G401 (cell line): ENCODE measurements at regions not wholly inside any gene's neighbourhood (a gene's known extent, or its start where the extent isn't known, plus 50 kb on each side); places are given as distances from the start of the nearest gene placed in this dataset.
A peak's percentile ranks its signal among the peaks of the same experiment; 100 is the strongest.

Experiments used
- DNase-seq: peaks from one replicate; pipeline ENCODE4 v3.0.0-alpha.2; 2015; ENCODE audit warnings: low spot score
- in situ Hi-C: cut with HindIII; loops from 2 replicates; pipeline ENCODE4 v1.10.0; 2016; ENCODE audit warnings: low sequenced_read_pairs, mixed read lengths

DNA sequence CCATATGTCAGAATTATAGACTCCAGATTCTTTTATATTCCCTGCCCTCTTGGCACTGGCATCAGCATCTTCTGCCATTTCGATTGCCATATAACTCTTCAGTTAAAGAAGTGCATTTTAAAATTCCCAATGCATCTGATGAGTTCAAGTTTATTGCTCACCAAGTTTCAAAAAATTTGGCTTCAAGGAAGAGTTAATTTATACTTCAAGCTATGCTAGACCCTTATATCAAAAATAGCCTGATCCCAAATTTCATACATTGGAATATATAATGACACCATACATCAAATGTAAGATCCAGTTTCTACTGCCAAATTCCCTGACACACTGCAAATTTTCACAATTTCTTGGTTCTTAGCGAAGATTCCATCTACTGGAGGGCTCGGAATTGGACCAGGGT lies 1058.6 kb downstream of the NTRK3 start:
- DNase-seq, result no peak
- in situ Hi-C loops, result no loop called here

DNA sequence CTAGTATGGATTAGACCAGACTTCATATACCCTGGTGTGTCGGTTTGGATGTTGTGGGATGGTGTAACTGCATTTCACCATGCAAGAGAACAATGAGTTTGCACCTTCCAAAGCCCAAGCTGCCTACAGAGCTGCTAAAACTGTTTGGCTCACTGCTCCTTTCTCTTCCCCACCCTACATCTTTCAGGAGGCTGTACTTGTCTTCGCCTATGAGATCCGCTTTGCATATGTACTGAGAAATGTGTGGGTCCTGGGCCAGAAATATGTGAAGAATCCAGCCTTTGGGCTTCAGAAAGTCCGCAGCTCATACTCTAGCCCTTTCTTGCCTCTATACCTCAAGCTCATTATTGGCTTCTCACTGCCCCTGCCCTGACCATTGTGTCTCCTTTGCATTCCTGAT lies 1060.0 kb downstream of the NTRK3 start:
- no peak for DNase-seq
- in situ Hi-C loops, result no loop called here

DNA sequence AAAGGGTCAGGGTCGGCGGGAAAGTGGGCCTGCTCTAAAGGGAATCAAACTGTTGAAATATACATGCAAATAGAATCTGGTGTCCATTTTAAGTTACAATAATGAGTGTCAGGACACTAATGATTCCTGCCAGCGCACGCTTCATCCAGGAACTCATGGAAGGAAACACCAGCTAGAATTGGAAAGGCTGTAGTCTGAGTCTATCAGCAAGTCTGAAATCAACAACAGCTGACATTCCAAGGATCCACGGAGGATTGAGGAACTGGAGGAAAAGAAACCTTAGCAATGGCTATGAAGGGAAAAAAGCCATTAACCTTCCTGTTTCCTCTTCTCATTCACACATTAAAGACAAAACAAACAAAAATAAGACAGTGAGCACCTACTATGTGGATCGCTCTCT lies 1063.1 kb downstream of the NTRK3 start:
- DNase-seq, result no peak

DNA sequence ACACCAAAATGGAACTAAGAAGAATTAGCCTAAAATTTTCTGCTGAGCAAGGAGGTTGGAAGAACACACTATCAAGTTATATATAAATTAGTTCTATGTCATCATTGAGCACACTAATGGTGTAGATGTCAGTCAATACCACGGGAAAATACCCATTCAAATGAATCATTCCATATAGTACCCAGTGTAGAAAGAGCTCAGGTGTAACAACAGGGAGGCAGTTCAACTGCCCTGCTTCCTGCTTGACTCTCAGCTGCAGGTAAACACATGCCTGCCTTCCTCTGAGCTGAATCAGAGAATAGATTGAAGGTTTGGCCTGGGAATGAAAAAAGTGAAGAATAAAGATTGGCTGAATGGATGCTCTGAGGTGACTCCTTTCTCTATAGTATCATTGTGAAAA lies 1088.0 kb downstream of the AGBL1 start:
- no peak for DNase-seq
- in situ Hi-C loops, result no loop called here

More for the DNA sequence above, 1063.1 kb downstream of the NTRK3 start:
- in situ Hi-C loops, result no loop called here

DNA sequence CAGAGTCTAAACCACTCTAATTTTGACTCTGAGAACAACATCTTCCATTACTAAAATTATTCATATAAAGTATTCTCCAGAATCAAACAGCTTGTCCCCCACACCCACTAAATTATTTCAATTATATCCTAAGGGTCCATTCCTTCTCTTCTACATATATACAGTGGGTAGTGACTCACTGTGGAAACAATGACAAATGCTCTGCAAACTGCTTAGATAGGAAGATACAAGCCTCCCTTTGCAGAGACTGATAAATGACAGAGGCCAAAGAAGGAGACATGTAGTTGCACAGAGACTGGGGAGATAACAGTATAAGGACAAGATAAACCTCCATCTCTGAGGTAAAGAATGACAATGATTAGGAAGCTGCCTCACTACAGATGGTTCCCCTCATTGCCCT lies 1087.4 kb downstream of the AGBL1 start:
- DNase-seq, result no peak
- in situ Hi-C loops, result no loop called here

DNA sequence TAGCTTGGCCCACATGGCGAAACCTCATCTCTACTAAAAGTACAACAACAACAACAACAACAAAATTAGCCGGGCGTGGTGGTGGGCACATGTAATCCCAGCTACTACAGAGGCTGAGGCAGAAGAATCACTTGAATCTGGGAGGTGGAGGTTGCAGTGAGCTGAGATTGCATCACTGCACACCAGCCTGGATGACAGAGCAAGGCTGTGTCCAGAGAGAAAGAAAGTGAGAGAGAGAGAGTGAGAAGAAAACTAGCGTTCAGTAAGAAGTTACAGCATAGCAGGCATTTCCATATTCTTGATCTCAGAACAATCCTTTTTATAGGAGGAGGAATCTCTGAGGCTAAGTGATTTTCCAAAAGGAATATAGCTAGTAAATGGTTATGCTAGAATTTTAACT lies 1076.1 kb downstream of the AGBL1 start:
- DNase-seq, result no peak
- in situ Hi-C loops, result no loop called here

DNA sequence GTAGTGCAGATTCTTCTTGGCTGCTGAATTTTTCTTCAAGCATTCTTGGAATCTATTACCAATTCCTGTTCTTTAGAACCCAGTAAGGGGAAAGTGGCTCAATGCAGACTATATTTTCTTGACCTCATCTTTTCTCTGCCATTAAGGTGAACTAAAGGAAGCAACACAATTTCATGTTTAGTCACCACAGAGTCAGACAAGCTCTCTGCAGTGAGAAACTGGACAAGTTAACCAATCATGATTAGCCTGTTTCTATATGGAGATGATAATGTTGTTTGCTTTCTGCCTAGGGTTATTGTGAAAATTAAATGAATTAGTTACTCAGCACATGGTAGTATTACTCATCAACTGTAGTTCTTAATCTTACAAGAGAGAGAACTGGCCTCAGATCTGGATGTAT lies 1075.1 kb downstream of the AGBL1 start:
- DNase-seq, result no peak
- in situ Hi-C loops, result no loop called here

DNA sequence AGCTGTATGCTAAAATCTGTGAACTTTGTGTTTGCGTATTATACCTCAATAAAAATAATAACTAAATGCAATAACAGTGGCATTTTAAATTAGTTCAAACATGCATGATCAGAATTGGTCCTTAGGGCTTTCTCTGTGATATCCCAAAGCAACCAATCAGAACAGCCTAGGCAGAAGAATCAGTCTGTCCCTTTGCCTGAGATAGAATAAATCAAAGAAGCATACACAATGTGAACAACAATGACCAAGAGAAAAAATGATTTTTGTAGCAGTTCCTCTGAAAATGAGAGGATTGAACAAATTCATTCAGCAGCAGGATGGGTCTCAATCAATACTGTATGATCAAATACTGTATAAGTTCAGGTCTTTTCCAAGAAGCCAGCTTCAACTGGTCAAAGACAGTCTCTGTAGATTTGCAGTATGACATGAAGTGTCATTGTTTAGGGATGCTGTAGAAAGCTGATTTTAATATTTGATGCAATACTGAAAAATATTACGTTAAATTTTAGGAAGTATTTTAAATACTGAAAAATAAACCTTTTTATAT lies 1071.6 kb downstream of the AGBL1 start:
- DNase-seq, result no peak
- in situ Hi-C loops, result no loop called here

DNA sequence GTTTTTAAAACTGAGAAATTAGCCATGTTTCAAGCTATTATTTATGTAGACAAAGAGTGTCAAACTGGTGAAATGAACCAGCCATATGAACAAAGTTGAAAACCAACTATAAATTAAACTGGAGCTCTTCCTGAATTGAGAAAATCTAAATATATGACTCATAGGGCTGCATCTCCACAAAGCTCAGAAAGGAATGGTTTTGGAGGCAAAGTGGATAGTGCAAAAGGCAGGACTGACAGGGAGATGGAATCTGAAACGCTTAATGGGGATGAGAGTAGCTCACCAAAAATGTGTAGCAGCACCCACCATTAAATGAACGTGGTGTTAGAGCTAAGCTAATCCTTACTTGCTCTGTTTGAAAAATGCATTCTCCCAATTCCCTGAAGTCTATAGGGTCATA lies 1066.0 kb downstream of the AGBL1 start:
- in situ Hi-C loops, result no loop called here
- DNase-seq, result no peak

DNA sequence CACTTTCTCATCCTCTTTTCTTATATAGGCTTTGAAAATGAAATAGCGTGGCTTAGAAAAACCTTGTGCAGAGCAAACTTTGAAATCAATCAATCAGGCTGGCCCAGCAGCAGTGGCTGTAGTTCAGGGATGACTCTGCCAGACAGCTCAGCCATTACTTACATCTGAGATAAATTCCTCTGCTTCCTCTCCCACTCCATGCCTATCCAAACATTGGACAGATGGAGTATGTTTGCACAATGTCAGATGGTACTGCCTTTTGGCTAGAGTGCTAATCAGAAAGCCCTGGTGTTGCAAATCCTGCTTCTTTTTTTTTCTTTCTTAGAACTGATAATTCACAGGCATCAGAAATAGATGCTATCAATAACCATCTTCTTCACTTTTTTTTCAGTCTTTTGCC lies 1065.1 kb downstream of the AGBL1 start:
- peak; percentile 19 for DNase-seq
- in situ Hi-C loops, result no loop called here

DNA sequence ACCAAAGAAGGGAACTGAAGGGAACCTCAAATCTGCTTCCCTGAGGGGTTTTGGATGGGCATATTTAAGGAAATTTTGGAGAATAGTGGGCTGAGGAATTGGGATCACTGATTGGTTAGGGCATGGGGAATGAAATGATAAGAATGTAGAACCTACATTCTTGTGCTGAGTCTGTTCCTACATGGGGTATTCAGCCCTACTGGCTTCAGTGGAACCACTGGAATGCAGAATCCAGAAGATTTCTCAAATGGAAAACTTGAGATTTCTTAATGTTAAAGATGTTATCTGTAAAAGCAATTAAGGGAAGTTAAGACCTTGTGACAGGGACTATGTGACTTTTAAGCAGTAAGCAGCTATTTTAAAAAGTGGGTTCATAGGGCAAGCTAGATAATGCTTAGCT lies 1062.4 kb downstream of the AGBL1 start:
- in situ Hi-C loops, result no loop called here
- DNase-seq, result no peak

DNA sequence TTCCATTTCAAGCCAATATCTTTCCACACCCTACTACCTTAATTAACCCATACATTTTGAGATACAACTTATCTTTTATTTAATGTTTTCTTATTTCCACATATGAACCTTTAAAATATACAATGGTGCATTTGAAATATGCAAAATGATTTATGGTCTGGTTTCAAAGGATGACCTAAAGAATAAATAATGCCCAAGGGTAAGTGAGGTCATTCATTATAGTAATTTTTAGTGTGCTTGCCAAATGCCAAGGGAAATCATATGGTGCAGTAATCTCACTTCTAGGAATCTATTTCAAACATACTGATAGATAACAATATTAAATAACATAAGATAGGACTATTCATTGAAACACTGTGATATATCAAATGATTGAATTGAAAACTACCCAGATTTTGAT lies 1055.4 kb downstream of the AGBL1 start:
- in situ Hi-C loops, result no loop called here
- no peak for DNase-seq

DNA sequence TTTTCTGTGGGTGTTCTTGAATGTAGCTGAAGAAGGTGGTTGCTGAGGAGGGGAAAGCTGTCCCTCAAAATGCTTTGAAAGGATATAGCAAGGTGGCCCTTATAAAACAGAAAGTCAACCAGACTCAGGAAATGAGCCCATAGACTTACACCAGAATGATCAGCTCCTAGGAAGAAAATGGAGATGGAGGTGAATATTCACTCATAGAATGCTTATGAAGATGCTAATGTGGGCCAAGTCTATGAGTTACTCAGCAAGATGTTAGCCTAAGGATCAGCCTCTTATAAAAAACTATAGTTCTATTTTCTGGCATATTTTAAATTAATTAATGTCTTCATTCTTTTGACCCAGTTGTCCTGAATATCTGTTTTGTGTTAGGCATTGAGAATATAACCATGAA lies 1054.0 kb downstream of the AGBL1 start:
- in situ Hi-C loops, result no loop called here
- DNase-seq, result no peak

DNA sequence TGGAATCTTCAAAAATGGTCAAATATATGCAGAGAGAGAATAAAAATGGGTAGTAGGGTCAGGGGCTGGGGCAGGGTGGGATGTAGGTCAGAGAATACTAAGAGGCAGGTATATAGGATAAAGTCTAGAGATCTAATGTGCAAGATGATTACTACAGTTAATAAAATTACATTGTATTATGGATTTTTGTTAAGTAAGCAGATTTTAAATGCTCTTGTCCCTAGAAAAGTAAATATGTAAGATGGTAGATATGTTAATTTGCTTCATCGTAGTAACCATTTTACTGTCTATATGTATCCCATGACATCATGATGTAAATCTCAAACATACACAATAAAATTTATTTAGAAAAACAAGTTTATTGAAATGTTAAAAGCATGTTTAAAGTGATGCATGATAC lies 1051.4 kb downstream of the AGBL1 start:
- in situ Hi-C loops, result no loop called here

DNA sequence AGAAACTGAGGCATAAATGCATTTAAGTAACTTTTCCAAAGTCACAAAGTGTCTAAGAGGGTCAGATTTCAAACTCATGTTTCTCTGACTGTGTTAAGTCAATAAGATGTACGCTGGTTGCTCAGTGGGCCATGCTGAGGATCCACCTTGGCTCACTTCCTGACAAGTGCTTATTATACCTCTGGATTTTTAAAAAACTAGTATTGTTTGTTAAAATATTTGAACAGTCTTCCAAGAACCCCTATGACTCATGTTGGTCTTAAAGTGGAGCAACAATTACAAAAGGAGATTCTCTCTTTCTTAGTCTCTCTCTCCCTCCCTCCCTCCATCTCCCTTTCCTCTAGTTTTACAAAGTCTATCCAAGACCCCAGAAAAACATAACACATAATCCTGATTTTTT lies 1050.2 kb downstream of the AGBL1 start:
- in situ Hi-C loops, result no loop called here
- no peak for DNase-seq

More for the DNA sequence above, 1051.4 kb downstream of the AGBL1 start:
- DNase-seq, result no peak

DNA sequence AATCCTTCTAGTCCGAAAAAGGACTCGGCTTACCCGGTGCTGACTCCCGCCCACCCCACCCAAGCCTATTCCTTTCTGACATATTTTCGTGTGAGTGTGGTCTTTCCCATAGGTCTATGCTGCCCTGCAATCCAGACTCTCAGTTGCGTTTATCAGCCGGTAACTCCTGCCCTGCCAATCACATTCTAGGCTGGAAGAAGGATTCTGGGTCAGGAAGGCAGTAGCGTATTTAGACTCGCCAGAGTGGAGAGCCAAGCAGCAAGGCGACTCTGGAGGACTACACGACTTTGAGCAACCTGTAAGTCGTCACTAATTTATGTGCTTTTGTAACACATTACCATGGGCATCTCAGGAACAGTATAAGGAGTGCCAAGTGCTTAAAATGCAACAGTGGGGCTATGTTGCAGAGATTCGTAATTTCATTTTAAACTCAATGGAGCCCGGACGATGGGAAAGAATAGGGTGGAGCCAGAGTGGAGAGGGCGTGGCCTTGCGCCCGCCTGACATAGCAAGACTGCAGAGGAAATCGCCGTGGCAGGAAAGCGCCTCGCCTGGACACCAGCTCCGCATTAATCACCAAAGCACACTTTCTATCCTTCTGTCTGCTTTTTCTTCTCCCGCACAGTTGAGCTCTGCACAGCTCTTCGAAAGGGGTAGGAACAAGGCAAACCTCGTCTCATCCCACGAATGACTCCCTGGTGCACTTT lies 1044.2 kb downstream of the AGBL1 start:
- in situ Hi-C loops, result no loop called here
- DNase-seq, result peak; percentile 71

DNA sequence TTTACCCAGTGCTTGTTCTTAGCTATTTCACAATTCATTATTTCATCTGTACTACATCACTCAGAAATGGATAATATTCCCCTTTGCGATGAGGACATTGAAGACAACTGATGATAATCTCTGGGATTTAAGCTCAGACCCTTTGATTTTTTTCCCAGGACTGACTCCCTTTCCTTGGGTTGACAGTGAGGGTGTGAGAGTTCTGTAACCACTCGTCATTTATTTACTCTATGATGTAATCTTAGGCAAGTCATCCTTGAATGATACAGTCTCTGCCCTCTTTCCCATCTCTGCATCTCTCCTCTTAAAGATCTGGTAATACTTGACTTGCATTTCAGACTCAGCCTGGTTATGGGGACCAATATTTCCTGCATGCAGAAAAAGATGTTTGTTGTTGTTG lies 1041.7 kb downstream of the AGBL1 start:
- in situ Hi-C loops, result no loop called here
- DNase-seq, result no peak

DNA sequence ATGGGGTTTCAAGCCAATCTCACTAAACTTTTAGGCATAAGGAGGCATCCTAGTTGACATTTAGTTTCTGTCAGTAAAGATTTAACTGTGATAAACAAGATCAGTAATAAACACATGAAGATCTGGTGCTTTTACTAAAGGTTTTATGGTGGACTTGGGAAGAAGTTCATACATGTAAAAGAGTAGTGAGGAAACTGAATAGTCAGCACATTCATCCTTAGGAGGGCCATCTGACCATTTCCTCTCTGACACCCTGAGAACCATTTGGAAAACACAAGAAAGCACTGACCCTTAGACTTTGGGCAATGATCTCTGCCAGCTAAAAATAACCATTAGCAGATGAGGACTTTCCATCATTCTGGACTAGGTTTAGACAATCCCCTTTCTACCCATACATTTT lies 1040.9 kb downstream of the AGBL1 start:
- no peak for DNase-seq
- in situ Hi-C loops, result no loop called here

DNA sequence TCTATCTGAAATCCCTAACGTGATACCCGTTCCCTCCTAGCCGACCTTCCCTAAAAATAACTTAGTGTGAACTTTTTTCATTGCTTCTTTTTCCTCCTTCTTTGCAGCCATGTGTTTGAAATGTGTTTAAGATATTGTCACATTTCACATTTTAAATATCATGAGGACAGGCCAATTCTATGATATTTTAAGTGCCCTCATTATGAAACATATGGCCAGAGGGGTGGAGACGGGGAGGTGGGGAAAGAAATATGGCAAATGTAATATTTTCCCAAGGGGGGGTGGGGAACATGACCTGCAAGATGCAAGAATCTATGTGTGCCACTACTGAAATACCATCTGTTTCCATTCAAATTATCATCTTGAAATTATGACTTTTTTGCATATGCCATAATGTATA lies 1039.2 kb downstream of the AGBL1 start:
- in situ Hi-C loops, result no loop called here
- DNase-seq, result no peak

DNA sequence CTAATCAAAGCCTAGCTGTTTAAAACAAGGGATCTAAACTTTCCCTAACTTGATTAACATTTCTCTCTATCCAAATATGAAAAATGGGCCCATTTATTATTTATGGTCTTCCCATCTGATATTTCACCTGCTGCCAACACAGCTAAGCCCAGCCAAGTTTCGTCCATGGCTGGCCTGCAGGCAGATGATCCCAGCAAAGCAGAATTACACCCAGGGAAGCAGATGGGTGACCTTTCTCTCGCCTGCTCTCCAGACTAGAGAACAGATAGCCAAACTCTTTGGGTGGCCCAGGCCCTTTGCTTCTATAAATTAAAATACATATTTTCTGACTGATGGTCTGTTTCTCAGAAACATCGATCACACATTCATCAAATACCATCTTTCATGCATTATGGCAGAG lies 1038.8 kb downstream of the AGBL1 start:
- DNase-seq, result no peak
- in situ Hi-C loops, result no loop called here

DNA sequence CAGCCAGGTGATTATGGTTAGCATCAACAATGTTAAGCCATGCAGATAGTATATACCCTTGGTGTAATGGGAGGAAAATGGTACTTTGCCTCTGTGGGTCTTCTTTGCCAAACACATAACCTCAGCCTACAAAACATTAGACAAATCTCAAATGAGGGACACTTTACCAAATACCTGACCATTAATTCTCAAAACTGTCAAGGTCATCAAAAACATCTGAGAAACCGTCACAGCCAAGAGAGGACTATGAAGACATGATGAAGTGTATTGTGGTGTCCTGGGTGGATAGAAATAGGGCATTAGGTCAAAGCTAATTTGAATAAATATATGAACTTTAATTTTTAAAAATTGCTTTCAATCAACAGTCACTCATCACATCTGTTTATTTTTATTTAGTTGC lies 1036.1 kb downstream of the AGBL1 start:
- DNase-seq, result no peak
- in situ Hi-C loops, result no loop called here
